C4-2B (cell line): ENCODE measurements at regions not wholly inside any gene's neighbourhood (a gene's known extent, or its start where the extent isn't known, plus 50 kb on each side); places are given as distances from the start of the nearest gene placed in this dataset.
"Not testable (repeated sequence)": the region's sequence is repeated elsewhere in the genome, so short reads cannot be mapped to it uniquely, and the experiment has no call there.

ENCODE experiments used
- H3K27ac ChIP-seq: fragments of 450-650 bp; 2 replicates; pipeline ENCODE4 v1.5.1; 2017
- ZFX ChIP-seq: fragments of 450-650 bp; IDR thresholded peaks from 2 replicates; pipeline ENCODE4 v1.6.1; 2017
- TF ChIP-seq, protein P1 (sequence below): fragments of 450-650 bp; conservative IDR thresholded peaks from 2 replicates; pipeline ENCODE4 v1.5.1; 2017; ENCODE audit warnings: mild to moderate bottlenecking

DNA sequence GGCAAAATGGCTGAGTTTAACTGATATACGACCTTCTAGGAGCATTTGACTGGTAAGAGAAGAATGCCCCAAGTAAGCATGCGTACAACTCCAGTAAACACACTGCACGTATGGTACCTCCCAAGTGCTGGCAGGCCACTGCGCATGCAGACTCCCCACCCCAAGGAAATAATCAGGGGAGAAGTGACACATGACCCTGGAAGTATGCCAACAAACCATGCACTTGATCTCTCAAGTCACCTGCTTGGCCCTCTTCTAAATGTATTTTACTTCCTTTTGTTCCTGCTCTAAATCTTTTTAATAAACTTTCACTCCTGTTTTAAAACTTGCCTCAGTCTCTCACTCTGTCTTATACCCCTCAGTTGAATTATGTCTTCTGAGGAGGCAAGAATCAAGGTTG is 129.8 kb upstream of the COL5A2 start:
- no peak for TF ChIP-seq ZFX
- TF ChIP-seq, protein P1, sequence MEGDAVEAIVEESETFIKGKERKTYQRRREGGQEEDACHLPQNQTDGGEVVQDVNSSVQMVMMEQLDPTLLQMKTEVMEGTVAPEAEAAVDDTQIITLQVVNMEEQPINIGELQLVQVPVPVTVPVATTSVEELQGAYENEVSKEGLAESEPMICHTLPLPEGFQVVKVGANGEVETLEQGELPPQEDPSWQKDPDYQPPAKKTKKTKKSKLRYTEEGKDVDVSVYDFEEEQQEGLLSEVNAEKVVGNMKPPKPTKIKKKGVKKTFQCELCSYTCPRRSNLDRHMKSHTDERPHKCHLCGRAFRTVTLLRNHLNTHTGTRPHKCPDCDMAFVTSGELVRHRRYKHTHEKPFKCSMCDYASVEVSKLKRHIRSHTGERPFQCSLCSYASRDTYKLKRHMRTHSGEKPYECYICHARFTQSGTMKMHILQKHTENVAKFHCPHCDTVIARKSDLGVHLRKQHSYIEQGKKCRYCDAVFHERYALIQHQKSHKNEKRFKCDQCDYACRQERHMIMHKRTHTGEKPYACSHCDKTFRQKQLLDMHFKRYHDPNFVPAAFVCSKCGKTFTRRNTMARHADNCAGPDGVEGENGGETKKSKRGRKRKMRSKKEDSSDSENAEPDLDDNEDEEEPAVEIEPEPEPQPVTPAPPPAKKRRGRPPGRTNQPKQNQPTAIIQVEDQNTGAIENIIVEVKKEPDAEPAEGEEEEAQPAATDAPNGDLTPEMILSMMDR, result no peak
- H3K27ac ChIP-seq, result no peak overlapping the region

DNA sequence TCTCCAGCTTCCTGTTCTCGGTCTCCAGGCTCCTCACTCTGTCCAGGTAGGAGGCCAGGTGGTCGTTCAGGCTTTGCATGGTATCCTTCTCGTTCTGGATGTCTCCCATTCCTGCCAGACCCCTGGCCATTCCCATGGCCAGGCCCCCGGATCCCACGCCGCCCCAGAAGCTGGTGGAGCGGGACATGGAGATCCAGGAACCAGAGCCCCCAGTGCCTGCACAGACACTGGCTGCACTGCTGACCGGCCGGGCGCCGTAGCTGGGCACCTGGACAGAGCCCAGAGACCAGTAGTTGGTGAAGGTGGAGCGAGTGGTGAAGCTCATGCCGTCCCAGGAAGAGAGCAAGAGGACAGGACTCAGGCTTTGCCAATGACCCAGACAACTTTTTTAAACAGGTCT is 129.1 kb upstream of the WDR75 start:
- H3K27ac ChIP-seq, result no peak overlapping the region
- TF ChIP-seq, protein P1, result no peak
- TF ChIP-seq ZFX, result no peak

DNA sequence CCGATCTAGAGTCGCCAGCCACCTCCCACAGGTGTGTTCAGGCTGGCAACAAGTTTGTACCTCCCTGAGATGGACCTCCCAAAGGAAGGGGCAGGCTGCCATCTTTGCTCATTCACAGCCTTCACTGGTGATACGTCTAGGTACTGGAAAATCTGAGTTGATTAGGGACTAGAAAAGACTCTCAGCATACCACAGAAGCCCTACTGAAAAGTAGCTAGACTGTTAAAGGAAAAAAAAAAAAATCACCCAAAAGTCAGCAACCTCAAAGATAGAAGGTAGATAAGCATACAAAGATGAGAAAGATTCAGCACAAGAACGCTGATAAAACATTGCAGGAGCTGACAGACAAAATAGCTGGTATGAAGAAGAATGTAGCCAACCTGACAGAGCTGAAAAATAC is 128.6 kb upstream of the WDR75 start:
- H3K27ac ChIP-seq, result no peak overlapping the region
- TF ChIP-seq ZFX, result no peak
- TF ChIP-seq, protein P1, result no peak

DNA sequence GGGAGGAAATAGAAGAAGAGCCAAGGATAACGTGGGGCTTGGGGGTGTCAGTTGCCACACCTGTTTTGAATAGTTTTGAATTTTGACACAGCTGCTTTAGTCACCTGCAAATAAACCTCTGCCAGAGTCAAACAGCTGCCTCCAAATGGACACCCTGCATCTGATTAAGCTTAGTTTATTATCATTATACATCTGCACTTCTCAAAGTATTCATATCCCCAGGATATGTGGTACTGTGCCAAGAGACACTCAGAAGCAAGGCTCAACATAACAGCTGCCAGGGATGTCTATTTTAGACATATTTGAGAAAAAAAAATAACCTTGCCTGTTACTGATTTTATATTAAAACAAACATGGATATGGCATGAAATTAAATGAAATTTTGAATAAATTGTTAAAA is 122.5 kb upstream of the WDR75 start:
- no peak overlapping the region for H3K27ac ChIP-seq
- TF ChIP-seq ZFX, result no peak

DNA sequence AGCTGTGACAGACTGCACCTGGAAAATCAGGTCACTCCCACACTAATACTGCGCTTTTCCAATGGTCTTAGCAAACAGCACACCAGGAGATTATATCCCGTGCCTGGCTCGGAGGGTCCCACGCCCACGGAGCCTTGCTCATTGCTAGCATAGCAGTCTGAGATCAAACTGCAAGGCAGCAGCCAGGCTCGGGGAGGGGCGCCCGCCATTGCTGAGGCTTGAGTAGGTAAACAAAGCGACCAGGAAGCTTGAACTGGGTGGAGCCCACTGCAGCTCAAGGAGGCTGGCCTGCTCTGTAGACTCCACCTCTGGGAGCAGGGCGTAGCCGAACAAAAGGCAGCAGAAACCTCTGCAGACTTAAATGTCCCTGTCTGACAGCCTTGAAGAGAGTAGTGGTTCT is 121.8 kb upstream of the WDR75 start:
- not testable (repeated sequence) for H3K27ac ChIP-seq

DNA sequence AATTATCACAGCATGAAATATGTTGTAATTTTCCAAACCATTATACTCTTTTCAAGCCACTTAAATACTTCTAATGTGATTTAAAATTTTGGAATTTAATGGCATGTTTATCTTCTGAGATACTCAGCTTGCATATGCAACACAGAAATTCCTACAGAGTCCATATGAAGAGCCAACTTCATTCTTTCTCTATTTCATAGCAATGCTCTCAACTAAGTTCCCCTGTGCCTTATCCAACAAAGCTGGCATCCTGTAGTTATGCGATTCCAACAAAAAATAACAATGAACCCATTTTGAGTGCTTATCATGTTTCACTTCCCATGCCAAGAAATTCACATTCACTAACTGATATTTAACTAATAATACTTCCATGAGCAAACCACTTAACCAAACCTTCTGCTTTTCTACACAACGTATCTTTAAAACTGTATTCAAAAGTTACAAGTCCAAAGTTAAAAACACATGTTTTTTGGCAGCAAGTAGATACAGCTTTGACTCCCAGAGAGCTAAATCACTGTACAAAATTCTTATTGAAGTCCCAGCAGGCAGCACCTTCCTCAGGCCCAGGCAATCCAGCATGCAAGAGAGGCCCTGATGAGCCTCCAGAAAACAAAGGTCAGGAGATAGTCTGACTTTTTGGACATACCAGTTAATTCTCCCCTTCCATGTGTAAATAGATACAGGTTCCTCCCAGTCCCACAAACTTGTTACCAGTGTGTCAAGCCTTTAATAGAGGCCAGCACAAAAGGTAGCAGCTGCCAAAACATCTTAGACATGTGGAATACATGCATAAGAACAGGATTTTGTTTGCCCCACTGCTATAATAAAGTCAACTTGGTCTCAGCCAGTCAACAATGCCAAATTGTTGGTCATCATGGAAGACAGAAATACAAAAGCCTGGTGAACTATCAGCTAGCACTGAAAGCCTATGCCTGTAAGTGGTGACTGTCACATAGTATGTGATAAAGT is 113.1 kb upstream of the WDR75 start:
- H3K27ac ChIP-seq, result no peak overlapping the region
- TF ChIP-seq ZFX, result no peak

DNA sequence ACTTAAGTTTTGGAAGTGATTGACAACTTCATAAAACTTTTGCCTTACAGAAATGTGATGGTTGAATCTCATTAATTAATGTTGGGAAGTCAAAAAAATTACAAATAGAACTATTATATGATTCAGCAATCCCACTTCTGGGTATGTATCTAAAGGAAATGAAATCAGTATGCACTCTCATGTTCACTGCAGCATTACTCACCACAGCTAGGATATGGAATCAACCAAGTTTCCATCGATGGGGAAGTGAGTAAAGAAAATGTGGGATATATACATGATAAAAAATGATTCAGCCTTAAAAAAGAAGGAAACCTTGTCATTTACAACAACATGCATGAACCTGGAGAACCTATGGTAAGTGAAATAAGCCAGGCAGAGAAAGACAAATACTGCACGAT is 112.4 kb upstream of the WDR75 start:
- H3K27ac ChIP-seq, result no peak overlapping the region
- no peak for TF ChIP-seq ZFX
- TF ChIP-seq, protein P1, result no peak

DNA sequence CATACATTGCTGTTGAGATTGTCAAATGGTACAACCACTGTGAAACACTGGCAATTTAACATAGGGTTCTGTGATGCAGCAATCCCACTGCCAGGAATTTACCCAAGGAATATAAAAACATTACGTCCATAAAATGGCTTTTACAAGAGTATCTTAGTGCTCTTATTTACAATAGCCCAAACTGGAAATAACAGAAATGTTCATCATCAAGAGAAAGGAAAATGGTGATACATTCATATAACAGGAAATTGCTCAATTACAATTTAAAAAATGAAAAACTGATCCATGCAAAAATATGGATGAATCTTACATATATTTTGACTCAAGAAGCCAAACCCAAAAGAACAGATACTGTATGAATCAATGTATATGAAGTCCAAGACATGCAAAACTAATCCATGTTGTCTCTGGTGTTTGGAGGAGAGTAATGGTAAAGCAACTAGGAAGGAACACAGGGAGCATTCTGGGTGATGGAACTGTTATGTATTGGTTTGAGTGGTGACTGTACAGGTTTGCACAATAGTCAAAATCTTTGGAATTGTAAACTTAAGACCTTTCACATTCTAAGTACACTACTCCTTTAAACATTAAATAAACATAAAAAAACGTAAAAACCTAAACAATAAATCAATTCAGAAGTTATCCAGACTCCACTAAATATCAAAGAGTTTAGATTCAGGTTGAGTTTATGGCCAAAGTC is 104.8 kb upstream of the WDR75 start:
- TF ChIP-seq, protein P1, result no peak
- TF ChIP-seq ZFX, result no peak
- no peak overlapping the region for H3K27ac ChIP-seq

DNA sequence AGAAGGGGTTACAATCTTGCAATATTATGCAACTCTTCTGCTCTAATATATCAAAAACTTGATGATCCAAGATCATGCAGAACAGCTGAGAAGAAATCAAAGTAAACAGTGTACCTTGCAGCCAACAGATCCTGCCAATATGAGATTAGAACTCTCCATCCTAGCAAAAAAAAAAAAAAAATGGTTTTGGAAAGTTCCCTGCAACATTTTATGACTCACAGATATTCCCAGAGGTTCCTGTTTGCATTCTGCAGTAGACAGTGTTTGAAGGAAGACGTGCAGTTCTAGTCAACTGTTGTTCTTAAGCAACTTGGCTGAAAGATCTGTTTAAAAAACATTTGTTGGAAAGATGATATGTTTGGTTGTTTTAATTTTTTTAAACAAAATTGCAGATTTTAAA is 103.6 kb upstream of the WDR75 start:
- no peak overlapping the region for H3K27ac ChIP-seq
- no peak for TF ChIP-seq ZFX
- TF ChIP-seq, protein P1, result no peak
